NCI-H82 treated with DMSO at 0.1 percent for 48 hours (cell line): ENCODE measurements at regions not wholly inside any gene's neighbourhood (a gene's known extent, or its start where the extent isn't known, plus 50 kb on each side); places are given as distances from the start of the nearest gene placed in this dataset.

Experiments
- DNase-seq: peaks from one replicate; lab custom pipeline; 2025; ENCODE audit not compliant: unreplicated experiment; lab: John Stamatoyannopoulos, UW

GRCh38 chr20:57794600-57795341 is 85.0 kb upstream of the PMEPA1 start:
- no peak for DNase-seq

- no peak for DNase-seq
Observed at GRCh38 chr20:57794036-57794435, 84.2 kb upstream of the PMEPA1 start.

- no peak for DNase-seq
Observed at GRCh38 chr20:57793421-57793820, 83.6 kb upstream of the PMEPA1 start.

DNA sequence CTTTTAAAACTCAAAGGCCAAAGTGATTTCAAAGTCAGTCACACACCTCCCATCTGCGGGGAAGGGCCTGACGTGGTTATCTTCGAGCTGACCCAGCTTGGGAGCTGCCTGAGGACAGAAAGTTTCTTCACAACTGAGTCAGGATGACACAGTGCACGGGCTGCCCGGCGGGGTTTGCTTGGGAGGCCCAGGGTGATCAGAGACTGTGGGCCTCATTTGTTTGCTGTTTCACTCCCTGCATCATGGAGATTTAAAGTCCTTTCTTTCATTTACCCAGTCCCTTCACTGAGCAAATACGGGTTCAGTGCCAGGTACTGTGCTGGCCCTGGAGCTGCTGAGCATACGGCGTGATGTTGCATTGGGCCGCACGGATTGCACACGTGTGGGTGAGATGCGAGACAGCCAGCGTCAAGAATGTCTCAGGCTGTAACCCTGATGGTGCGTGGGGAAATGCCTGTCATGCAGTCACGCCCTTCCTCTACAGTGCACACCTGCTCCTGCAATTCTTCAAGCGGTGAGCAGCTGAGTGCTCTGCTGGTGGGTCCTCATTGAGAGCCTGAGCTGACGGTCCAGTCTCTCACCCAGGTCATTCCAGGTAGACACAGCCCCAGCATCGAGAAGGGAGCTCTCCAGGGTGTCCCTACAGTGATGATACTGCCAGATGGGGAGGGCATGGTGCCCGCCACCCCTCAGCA is 82.7 kb upstream of the PMEPA1 start:
- no peak for DNase-seq

DNA sequence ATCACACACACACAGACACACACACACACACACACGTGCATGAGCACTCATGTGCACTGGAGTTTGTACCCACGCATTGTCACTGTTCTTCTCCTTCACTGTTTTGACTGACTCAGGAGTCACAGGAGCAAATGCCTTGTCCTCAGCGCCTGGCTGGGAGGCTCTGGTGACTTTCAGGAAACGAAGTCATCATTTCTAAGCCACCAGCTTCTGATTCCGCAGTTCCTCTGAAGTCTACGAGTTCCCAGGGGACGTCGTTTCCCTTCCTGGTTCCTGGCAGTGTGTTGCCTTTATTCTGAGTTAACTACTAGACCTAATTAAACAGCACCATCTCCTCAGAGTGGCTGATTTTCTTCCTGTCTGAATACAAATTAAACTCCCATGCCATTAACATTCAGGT is 82.2 kb upstream of the PMEPA1 start:
- no peak for DNase-seq

GRCh38 chr20:57791178-57791962 is 81.6 kb upstream of the PMEPA1 start:
- no peak for DNase-seq

- DNase-seq: no peak
Observed at GRCh38 chr20:57790176-57790575, 80.4 kb upstream of the PMEPA1 start.

- DNase-seq: no peak
Observed at GRCh38 chr20:57788936-57789613, 79.3 kb upstream of the PMEPA1 start.

GRCh38 chr20:57787990-57788781 is 78.4 kb upstream of the PMEPA1 start:
- DNase-seq: no peak

DNA sequence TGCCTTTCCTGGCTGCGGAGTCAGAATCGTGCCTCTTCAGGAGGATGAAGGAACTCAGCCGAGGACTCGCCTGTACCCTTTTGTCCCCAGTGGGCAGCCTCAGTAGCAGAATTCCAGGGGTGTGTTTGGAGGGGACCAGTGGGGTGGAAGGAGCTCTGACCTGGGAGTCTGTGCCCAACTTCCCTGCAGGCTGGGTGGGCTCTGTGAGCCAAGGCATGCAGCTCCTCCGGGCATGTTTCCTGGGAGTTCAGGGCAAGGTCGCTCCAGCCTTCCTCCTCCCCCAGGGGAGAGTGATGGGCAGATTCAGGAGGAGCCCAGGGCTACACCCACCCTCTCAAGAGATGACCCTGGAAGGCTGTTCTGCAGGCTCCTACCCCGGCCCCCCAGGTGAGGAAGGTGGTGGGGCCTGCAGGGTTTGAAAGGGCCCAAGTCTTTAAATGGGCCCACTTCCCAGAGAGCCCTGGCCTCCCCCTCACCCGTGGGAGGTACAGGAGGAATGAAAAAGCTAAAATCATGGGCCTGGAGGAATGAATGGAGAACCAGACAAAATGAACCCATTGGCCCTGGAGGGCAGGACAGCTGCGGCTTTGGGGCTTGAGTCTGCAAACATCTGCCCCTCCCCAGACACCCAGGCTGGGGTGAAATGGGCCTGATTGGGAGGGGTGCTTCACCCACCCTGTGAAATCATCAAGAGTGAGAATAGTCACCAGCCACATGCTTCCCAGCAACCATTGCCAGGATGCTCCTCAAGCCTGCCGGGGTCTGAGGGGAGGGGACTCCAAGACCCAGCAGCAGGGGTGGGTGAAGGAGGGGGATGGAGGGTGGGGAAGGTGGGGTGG is 77.6 kb upstream of the PMEPA1 start:
- DNase-seq: no peak

DNA sequence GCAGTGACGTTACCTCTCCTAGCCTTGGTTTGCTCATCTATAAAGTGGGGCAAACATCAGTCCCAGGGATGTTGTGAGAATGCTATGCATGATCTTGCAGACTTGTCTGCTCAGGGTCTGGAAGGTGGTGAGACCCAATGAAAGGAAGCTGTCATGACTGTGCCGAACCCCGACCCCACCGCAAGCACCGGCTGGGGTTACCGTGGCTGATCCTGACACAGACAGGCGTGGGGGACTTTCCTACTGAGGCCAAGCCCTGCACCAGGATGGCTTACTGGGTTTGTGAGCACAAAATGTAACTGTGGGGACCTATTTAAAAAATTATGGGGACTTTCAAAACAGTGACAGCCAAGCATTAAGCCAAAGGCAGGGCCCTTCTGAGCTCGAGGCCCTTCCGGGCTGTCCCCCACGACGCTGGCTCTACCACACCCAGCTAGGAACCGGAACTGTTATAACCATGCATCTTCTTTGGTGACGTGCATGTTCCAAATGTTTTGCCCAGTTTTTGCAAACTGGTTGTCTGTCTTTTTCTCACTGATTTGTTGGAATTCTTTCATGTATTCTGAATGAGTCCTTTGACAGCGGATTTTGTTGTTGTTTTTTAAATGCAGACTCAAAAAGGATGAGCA is 76.6 kb upstream of the PMEPA1 start:
- DNase-seq: no peak

DNA sequence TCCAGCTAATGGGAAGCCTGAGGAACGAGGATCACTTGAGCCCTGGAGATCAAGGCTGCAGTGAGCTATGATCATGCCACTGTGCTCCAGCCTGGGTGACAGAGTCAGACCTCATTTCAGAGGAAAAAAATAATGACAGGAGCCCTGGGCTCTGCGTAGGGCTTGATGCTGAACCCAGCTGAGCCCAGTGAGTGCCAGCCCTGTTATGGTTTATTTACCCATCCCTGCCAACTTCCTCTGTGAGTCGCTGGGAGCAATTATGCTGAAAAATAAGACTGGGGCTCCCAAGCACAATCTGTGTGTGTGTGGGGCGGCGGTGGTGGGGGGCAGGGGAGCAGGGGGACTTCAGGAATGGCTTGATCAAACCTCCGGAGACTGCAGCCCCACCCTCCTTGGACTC is 75.9 kb upstream of the PMEPA1 start:
- no peak for DNase-seq

- DNase-seq: no peak
Observed at GRCh38 chr20:57785061-57785460, 75.2 kb upstream of the PMEPA1 start.

GRCh38 chr20:57783956-57784837 is 74.4 kb upstream of the PMEPA1 start:
- no peak for DNase-seq

- no peak for DNase-seq
Observed at GRCh38 chr20:57783196-57783595, 73.4 kb upstream of the PMEPA1 start.

GRCh38 chr20:57782631-57783041 is 72.8 kb upstream of the PMEPA1 start:
- no peak for DNase-seq

GRCh38 chr20:57781901-57782300 is 72.1 kb upstream of the PMEPA1 start:
- DNase-seq: no peak

GRCh38 chr20:57780906-57781305 is 71.1 kb upstream of the PMEPA1 start:
- no peak for DNase-seq
